Suppressor macrophage treated with lipopolysaccharide for 4 hours (primary cell): ENCODE measurements at regions not wholly inside any gene's neighbourhood (a gene's known extent, or its start where the extent isn't known, plus 50 kb on each side); places are given as distances from the start of the nearest gene placed in this dataset.

Experiments
- DNase-seq: peaks from one replicate; pipeline ENCODE4 v3.0.0-alpha.2; 2020

DNA sequence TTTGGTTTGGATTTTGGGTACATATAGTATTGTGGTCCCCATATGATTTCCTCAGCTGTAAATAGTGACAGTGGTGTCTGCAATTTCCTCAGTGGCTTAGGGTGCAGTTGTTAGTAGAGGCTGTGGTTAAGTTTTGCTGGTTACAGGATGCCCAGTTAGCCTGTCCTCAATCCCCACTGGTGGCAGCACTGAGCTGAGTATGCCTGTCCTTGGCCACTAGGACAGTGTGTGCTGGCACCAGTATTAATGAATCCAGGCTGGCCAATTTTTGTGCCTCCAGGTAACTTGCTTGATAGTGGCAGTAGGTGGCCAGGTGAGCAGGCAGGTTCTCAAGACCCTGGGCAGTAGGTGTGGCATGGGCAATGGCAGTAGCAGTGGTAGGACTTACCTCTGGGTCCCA is 973.1 kb downstream of the TMEM182 start:
- no peak for DNase-seq

DNA sequence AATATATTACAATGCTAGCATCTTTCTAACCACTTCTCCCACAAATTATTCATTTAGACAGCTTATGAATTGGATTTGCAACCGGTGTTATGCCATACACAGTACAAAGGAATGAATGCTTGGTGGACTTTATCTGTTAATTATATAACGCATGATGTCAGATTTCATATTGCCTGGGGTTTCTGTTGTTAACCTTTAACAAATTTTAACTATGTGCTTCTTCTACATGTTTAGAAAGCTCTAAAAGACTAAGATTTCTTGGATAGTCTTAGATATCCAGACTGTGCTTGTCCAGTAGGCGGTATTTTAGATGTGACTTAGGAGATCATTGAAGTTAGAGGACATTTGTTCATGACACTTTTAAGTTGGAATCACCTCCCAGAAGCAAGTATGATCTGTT is 976.3 kb downstream of the TMEM182 start:
- no peak for DNase-seq

DNA sequence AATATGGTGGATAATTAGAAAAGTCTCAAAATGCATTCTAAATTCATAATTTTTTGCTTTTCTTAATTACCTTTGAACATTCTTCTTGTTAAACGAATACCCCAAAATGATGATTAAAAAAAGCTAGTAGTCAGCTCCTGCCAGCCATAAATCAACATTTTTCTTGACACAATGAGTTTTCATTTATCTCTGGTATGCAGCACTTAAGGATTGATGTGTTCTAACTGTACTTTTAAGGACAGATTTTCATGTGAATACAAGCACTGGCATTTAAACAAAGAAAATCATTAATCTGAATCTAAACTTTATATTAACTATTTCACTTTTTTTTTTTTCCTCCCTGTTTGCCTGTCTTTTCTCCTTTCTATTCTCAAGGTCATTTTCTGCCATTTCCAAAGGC is 976.8 kb downstream of the TMEM182 start:
- DNase-seq: no peak

DNA sequence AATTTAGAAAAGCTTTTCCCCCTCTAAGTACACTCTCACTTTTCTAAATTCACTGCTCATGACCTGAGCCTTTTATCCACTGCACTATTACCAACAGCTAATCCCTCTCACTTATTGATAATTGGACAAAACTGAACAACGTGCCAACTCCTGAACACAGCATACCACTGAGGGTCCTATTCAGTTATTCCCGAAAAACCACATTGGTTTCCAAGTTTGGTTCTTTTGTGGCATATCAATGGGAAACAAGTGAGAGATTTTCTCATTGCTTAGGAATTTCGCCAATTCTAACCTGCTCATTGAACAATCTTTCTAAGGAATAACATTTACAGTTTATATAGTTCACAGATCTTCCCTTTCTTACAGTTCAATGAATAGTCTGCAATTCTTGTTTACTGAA is 977.4 kb downstream of the TMEM182 start:
- no peak for DNase-seq

DNA sequence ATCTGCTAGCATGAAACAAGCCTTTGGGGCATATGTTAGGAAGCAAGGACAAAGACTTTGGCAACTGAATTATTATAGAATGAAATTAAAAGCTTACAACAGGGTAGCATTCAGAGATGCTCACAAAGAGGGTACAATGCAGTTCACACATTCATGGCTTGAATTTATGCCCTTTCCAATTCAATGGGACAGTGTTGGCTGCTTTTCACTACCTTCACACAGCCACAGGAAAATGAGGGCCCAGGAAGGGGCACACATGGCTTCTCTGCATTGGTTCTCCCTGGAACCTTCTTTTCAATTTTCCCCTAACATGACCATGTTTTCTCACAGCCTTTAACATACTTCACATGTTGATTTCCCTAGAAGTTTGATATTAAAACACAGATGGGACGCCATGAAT is 978.1 kb downstream of the TMEM182 start:
- no peak for DNase-seq

DNA sequence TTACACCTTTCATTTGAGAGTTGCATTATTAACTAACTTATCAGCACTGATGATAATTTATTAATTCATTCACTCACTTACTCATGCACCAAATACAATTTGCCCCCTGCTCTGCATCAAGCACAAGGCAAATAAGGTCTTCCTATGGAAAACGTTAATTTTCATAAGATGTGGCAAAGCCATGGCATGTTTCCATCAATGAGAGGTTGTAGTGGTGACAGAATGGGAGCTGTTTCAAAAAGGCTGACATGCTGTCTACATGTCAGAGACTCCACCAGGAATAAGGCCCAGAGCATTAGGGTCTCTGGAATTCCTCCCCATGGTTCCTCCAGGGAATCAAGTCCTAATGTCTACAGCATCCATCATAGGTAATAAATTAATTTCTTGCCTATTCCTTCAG is 978.8 kb downstream of the TMEM182 start:
- DNase-seq: no peak

DNA sequence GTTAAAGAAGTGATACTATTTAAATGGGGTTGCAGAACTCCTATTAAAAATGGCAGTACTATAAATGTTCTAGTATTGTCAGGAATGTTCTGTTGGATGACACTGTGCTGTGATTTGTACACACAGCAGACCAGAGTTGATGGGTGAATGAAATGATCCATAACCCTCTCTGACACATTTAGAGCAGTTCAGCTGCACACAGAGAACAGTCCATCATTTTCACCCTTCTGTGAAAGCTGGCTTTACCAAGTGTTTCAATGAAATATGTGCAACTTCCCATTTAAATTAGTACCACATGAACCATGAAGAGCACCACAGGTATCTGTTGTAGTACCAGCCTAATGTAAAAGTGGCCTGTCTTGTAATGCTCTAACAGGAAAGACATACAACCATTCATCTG is 981.4 kb downstream of the TMEM182 start:
- DNase-seq: no peak

DNA sequence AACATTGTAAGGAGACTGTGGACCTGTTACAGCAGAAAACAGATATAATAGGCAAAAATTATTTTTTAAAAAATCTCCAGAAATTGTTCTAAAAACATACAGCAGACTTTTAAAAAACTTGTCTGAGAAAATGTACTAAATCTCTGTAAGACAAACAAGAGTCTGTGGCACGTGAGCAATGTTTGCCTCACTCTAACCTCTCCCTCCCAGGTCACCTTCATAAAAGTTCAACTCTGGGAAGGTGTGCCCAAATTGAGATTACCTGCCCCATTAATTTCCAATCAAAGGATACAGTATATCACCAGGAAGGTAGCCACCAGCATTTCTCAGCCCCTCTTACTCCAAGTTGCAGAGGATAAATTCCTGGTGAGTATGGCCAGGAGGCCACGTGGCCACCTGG is 992.7 kb downstream of the TMEM182 start:
- no peak for DNase-seq

DNA sequence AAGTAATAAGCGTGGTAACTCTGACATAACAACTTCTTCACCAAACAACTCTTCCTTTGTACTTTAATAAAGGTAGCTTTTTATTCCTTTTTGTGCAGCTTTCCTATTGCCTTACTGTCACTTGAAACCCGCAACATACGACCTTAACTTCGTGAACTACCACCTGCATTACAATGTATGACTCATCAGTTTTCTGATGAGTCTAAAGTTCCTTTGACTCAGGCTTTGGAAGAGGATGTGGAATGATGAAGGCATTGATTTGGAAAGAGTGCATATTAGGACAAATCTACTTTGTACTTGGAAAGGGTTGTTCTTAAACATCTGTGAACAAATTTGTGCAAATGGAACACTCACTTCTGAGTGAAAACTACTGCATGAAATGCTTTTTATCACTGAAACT is 1012.1 kb downstream of the TMEM182 start:
- DNase-seq: no peak

DNA sequence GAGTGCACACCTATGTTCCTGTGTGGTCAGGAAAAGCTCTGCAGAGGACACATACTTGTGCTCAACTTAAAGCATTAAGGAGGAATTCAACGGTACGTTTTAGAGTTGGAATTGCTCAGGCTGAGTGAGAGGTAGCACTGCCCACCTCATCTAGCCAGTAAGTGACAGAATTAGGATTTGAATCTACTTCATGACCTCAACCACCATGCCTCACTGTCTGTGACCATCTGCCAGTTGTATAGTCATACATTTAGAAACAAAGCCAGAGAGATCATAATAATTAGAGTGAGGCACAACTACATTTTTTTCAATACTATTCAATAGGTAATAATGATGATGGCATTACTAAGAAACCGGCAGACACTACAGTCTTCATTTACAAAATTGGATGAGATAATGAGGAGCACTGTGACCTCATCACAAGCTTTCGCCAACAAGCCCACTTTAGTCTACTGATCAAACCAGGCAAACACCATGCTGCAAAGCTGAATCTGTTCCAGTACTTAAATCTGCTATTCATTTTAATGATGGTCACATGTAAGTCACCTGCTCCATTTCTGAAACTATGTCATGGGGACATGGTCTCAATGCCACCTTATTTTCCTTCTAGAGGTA is 1018.4 kb downstream of the TMEM182 start:
- DNase-seq: no peak

DNA sequence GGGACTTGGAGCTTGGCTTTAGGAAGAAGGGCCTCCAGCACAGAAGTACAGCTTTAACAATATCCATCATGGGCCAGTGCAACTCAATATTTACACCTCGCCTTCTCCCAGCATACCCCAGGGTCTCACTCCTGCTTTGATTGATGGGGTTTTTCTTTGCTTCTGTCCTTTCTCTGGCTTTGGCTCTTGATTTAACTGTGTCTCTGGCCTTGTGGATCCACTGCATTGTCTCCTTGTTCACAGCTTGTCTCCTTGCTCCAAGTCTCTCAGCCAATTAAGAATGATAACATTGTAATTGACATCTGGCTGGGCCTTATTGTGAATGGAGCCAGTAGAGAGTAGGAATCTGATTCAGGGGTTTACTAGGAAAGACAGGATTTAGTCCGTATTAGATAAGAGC is 1019.5 kb downstream of the TMEM182 start:
- no peak for DNase-seq

DNA sequence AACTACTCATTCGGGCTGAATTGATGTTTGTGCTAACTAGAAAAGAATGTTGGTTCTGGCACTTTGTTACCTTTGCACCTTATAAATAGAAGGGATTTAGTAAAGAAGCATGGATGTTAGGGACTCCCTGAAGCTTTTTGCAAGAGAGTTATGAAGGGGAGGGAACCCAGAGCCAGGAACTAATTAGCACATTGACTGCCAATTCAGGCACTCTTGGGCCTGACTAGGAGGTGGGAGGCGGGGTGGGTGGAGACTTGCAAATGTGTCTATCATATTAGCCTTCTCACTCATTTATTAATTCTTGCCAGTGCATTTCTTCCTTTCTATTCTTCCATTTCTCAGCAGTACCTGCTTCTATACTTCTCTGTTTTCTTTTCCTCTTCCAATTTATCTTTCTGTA is 1022.4 kb downstream of the TMEM182 start:
- DNase-seq: no peak

DNA sequence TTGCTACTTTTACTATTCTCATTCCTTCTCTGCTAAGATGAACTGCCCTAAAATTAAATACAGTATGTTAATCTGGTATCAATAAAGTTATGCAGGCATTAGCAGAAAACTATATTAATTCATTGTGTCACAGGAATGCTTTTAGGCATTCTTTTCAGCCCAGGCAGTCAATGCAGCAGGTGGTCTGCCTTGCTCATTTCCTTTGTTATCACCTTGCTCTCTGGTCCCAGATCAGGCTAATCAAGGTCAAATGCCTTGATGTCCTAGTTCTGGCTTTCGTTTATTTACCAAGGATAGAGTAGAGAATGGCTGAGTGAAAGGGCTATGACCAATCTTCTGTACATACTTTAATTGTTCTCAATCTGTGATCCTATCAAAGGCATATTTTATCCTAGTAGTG is 1023.6 kb downstream of the TMEM182 start:
- DNase-seq: no peak

DNA sequence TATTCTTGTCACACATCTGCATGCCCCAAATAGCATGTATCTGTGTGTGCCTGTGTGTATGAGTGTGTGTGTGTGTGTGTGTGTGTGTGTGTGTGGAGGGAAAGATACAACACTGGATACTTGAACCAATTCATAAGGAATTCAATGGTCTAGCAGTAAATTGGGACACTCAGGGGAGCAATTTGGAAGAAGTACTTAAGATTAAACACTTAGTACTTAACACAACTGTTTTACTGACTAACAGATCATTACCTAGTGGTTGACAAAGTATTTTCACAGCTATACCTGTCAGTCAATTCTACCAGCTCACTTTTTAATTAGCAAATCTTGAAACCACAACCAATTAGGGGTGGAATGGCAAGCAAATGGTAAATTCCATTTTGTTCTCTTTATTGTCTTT is 1024.1 kb downstream of the TMEM182 start:
- DNase-seq: no peak

DNA sequence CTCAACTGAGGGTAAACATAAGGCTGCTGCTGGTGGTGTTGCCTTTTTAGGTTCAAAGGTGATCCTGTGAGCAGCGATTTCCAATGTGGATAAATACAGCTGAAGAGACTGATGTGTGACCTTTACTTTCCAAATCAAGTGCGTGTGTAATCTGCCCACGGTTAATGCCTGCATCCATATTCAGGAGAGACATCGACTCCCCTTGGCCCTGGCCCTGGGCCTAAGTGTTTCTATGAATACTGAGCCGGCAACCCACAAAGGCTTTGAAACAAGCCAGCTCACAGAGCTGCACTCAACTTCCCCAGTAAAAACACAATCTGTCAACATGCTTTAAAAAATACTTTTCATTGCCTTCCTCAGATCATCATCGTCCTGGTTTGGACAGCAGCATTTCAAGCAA is 1026.6 kb downstream of the TMEM182 start:
- DNase-seq: no peak

DNA sequence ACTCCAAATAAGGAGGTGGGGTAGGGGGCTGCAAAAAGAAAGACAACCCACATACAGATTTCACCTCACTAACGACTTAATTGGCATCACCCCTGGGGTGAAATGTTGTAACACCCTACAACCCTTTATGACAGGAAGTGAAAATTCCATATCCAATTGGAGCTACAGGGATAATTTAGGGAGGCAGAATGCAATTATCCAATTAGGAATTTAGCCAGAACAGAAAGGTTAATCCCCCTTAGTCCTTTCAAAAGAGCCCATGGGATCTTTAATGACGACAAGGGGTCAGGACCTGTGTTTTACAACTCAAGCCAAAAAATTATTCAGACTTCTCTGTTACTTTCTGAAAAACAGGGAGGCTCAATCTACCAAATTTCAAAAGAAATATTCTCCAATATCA is 1027.1 kb downstream of the TMEM182 start:
- DNase-seq: no peak

DNA sequence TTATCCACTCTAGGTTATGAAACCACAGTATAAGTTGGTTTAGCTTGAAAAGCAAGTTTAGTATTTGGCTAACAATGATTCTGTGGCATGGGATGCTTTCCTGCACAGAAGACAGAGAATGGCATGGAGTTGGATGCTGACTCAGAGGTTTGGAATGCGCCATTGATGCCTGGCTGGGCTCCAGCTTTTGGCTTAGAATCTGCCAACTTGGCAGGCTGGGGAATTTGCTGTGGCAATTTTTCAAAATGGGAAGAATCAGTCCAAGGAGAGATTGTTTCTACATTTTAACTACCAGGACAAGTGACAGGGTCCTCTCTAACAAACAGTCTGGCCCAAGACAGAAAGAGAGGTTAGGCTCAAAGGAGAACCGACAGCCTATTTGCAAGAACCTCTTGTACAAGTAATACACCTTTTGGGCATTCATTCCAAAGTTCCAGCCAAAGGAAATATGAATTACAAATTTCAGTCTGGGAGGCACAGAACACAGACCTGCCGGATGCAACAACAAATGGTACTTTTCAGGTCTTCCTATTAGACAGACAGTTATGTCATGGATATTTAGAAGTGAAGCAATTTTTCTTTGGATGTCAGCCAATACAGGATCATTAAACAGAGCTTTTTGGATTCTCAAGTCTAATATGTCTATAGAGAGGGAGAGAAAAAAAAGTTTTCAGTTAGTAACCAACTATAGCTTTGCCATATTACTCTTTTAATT is 1027.7 kb downstream of the TMEM182 start:
- DNase-seq: no peak

DNA sequence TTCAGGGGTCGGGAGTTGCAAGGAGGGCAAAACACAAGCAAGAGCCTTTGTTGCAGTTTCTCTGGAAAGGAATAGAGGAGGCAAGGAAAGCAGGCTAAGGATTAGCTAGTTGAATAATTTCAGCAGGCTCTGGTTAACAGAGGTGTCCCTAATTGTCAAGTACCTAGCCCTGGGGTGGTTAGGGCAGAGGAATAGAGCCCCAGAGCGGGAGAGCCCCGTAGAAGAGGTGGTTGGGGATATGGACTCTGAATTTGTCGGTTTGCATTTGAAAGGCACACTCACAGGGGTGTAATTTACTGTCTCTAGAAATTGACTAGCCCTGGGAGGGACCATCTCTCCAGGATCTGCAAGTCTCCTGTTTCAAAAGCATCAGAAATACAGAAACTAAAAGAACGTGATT is 1030.2 kb downstream of the TMEM182 start:
- no peak for DNase-seq

DNA sequence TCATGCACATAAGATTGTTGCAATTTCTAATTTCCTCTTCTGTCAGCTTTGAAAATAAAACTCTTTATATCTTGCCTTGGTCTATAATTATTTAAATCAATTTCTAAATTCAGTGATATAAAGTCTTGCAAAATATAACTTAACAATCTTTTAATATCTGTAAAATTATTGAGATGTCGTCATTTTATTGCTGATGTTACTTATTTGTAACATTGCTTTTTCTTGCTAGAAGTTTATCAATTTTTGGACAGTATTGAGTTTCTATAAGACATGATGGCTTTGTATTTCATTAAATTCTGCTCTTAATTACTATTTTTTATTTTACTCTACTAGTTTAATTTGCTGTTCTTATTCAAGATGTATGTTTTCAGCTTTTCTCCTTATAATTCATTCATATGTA is 1036.5 kb downstream of the TMEM182 start:
- DNase-seq: no peak

DNA sequence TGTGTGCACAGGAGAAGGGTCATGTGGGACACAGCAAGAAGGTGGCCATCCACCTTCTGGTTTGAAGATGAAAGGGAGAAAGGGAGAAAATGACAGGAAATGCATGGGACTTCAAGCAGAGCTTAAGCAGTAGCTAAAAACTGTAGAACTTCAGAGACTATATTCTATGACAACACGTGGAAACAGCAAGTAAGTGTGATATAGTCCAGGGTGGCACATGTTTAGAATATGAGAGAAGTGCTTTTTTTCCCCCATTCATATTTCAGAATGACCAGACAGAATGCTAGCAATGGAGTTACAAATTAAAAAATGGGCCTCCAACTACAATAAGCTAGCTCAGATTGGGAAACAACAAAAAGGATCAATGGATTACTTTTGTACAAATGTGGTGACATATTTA is 1042.2 kb downstream of the TMEM182 start:
- no peak for DNase-seq

DNA sequence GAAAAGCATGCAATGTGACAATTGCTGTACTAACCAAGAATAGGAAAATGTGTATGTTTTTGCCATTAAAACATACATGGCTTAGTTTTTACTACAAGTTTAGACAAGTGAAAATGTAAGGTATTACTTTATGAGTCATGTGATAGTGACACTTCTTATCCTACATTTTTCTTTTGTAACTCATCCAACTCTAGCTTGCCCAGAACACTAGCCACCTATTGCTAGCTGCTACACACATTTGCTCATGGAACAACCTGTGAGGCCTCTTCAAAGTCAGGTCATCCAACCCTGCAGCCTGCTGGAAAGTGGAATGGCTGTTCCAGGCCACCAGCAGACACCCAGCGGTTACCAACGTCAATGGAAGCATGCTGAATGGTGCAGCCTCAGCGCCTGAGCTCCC is 1043.9 kb downstream of the TMEM182 start:
- DNase-seq: no peak

DNA sequence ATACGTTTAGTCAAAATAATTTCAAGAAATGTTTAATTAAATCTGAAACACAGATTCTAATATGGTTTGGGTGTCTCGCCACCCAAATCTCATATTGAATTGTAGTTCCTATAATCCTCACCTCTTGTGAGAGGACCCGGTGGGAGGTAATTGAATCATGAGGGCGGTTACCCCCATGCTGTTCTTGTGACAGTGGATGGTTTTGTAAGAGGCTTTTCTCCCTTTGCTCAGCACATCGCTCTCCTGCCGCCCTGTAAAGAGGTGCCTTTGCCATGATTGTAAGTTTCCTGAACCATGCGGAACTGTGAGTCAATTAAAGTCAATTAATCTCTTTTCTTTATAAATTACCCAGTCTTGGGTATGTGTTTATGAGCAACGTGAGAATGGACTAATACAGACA is 1045.1 kb upstream of the POU3F3 start:
- no peak for DNase-seq

DNA sequence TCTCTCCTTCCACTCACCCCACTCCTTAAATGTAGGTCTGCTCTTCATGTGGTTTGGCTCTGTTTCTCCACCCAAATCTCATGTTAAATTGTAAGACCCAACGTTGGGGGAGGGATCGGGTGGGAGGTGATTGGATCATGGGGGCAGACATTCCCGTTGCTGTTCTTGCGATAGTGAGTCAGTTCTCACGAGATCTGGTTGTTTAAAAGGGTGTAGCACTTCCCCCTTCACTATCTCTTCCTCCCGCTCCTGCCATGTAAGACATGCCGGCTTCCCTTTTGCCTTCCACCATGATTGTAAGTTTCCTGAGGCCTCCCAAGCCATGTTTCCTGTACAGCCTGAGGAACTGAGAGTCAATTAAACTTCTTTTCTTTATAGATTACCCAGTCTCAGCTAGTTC is 1044.5 kb upstream of the POU3F3 start:
- DNase-seq: no peak

DNA sequence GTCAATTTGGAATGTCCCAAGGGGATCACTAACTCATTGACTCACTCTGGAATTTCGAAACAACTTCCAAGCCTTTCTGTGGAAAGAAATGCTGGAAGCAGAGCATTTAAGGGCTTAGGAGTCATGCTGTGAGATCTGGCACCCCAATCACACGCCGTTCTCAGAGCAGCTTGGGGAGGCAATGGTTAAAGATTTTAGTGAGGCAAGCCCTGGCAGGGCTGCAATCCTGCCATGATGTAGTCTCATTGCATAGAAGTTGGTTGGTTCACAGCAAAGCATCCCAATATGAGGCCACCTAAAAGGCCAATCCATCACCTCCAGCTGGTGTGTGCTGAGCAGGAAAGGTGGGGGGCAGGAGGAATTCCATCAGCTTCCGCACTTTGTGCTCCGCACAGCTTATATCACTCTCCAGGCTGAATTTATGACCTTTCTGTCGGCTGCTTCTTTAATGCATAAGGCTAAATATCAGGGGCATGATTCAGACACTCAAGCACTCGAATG is 1043.9 kb upstream of the POU3F3 start:
- no peak for DNase-seq

DNA sequence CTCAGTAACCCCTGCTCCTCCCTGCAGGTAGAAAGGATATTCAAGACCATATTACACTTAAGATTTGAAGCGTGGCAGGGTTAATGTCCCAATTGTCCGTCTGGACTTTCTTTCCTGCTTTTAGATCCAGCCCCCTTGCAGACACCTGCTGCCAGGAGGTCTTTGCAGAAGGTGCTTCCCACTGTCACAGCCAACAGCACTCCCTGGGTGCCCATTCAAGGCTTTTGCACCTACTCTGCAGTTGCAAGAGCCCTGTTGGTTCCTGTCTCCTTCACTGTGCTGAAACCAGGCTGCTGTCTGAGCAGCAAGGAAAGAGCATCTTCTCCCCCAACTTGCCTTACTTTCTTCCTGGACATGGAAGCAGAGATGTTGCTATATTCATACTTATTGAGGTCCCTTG is 1043.0 kb upstream of the POU3F3 start:
- DNase-seq: no peak
